OCI-LY3 (cell line): ENCODE measurements at regions not wholly inside any gene's neighbourhood (a gene's known extent, or its start where the extent isn't known, plus 50 kb on each side); places are given as distances from the start of the nearest gene placed in this dataset.

Experiments used
- H2AFZ ChIP-seq: fragments of 200-600, 300-600 bp; shearing (Covaris generic); 2 replicates; pipeline ENCODE4 v1.6.0; 2014; ENCODE audit warnings: antibody characterized with exemption, low read depth, low read length
- H3K27ac ChIP-seq: fragments of 200-600, 300-600 bp; sonication (generic); 2 replicates; pipeline ENCODE4 v1.5.1; 2014; ENCODE audit warnings: mild to moderate bottlenecking, low read length, moderate library complexity, mixed read lengths
- H3K27me3 ChIP-seq: fragments of 200-600, 300-600 bp; sonication (generic); 2 replicates; pipeline ENCODE4 v1.6.1; 2014; ENCODE audit warnings: low read depth, low read length, mixed read lengths
- H3K36me3 ChIP-seq: fragments of 200-600, 300-600 bp; sonication (generic); replicated peaks from 2 replicates; pipeline ENCODE3; 2014; ENCODE audit warnings: low read depth, low read length, mixed read lengths
- H3K4me1 ChIP-seq: fragments of 300-600, 200-600 bp; sonication (generic); 2 replicates; pipeline ENCODE4 v1.6.1; 2014; ENCODE audit warnings: low read length, mixed read lengths
- H3K4me2 ChIP-seq: fragments of 200-600, 300-600 bp; sonication (generic); 2 replicates; pipeline ENCODE4 v1.6.1; 2014; ENCODE audit warnings: low read length, mixed read lengths
- H3K4me3 ChIP-seq: fragments of 300-600, 200-600 bp; sonication (generic); 2 replicates; pipeline ENCODE4 v1.5.1; 2014; ENCODE audit warnings: antibody characterized with exemption, mild to moderate bottlenecking, low read length, moderate library complexity
- H3K79me2 ChIP-seq: fragments of 300-600, 200-600 bp; shearing (Covaris generic); 2 replicates; pipeline ENCODE4 v1.6.1; 2014; ENCODE audit warnings: mild to moderate bottlenecking, low read length, mixed read lengths
- H3K9ac ChIP-seq: fragments of 300-600, 200-600 bp; shearing (Covaris generic); 2 replicates; pipeline ENCODE4 v1.6.0; 2014; ENCODE audit warnings: mild to moderate bottlenecking, low read length, moderate library complexity
- H3K9me3 ChIP-seq: fragments of 200-600, 300-600 bp; shearing (Covaris generic); 2 replicates; pipeline ENCODE4 v1.6.1; 2014; ENCODE audit warnings: low read length, mixed read lengths; ENCODE audit not compliant: insufficient read depth
- H4K20me1 ChIP-seq: fragments of 200-600, 300-600 bp; sonication (generic); 2 replicates; pipeline ENCODE4 v1.6.1; 2016; ENCODE audit warnings: low read length, mixed read lengths; ENCODE audit not compliant: insufficient read depth
- EZH2phosphoT487 ChIP-seq: fragments of 200-600 bp; shearing (Covaris generic); IDR thresholded peaks from 2 replicates; pipeline ENCODE4 v1.6.1; 2018; ENCODE audit warnings: antibody characterized with exemption, mixed run types, low read depth
- TF ChIP-seq, protein P1 (sequence below): fragments of 200-600, 300-600 bp; sonication (generic); IDR thresholded peaks from 2 replicates; pipeline ENCODE4 v1.5.1; 2014; ENCODE audit warnings: antibody characterized with exemption, low read length, low read depth

DNA sequence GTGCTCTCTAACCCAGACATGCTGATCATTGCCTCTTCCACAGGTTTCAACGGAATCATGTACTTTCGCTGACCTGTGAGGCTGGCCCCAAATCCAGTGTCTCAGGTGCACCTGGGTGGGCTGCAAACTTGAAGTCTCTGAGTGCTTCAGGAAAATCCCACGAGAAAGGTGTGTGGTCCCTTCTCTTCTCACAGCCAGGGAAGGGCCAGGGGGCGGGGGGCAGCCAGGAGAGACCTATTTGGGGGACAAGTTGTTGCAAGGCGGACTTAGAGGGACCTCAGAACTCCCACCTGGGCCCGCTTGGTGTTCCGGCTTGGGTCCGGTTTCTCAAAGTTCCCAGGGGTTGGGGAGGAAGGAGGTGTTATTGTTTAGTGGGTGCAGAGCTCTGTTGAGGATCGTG lies 80.0 kb downstream of the HMX1 start:
- Histone ChIP-seq H3K27me3 (no peaks in the 10 kb centered on the region), H4K20me1 (no peaks in the 10 kb centered on the region), H2AFZ (no peak overlapping the region), H3K36me3 (no peaks in the 10 kb centered on the region), H3K4me1 (no peaks in the 10 kb centered on the region), H3K9me3 (no peaks in the 10 kb centered on the region), H3K4me2 (no peak overlapping the region), H3K27ac (no peak overlapping the region), H3K4me3 (no peak overlapping the region), H3K9ac (no peak overlapping the region), H3K79me2 (no peaks in the 10 kb centered on the region)
- TF ChIP-seq, protein P1, sequence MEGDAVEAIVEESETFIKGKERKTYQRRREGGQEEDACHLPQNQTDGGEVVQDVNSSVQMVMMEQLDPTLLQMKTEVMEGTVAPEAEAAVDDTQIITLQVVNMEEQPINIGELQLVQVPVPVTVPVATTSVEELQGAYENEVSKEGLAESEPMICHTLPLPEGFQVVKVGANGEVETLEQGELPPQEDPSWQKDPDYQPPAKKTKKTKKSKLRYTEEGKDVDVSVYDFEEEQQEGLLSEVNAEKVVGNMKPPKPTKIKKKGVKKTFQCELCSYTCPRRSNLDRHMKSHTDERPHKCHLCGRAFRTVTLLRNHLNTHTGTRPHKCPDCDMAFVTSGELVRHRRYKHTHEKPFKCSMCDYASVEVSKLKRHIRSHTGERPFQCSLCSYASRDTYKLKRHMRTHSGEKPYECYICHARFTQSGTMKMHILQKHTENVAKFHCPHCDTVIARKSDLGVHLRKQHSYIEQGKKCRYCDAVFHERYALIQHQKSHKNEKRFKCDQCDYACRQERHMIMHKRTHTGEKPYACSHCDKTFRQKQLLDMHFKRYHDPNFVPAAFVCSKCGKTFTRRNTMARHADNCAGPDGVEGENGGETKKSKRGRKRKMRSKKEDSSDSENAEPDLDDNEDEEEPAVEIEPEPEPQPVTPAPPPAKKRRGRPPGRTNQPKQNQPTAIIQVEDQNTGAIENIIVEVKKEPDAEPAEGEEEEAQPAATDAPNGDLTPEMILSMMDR: no peak
- no peak for TF ChIP-seq EZH2phosphoT487

DNA sequence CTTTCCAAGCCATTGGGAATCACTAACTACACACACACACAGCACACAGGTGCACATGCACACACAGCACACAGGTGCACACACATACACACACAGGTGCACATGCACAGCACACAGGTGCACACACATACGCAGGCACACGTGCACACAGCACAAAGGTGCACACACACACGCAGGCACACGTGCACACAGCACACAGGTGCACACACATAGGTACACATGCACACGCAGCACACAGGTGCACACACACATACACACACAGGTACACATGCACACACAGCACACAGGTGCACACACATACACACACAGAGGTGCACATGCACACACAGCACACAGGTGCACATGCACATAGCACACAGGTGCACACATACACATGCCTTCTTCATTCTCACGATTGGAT lies 80.9 kb downstream of the HMX1 start:
- H3K79me2 ChIP-seq: no peaks in the 10 kb centered on the region
- H3K9me3 ChIP-seq: no peaks in the 10 kb centered on the region
- H4K20me1 ChIP-seq: no peaks in the 10 kb centered on the region
- no peak overlapping the region for H3K9ac ChIP-seq
- no peak overlapping the region for H2AFZ ChIP-seq
- no peaks in the 10 kb centered on the region for H3K4me1 ChIP-seq
- no peak overlapping the region for H3K27ac ChIP-seq
- H3K27me3 ChIP-seq: no peaks in the 10 kb centered on the region
- no peaks in the 10 kb centered on the region for H3K36me3 ChIP-seq
- TF ChIP-seq EZH2phosphoT487: no peak
- TF ChIP-seq, protein P1: no peak
- H3K4me3 ChIP-seq: no peak overlapping the region
- no peak overlapping the region for H3K4me2 ChIP-seq

GRCh38 chr4:8788174-8788573 lies 83.5 kb downstream of the HMX1 start:
- Histone ChIP-seq H3K4me3 (no peak overlapping the region), H3K4me2 (no peak overlapping the region), H3K27ac (no peak overlapping the region), H3K36me3 (no peaks in the 10 kb centered on the region), H4K20me1 (no peaks in the 10 kb centered on the region), H3K9ac (no peak overlapping the region), H2AFZ (no peak overlapping the region), H3K9me3 (no peaks in the 10 kb centered on the region), H3K79me2 (no peaks in the 10 kb centered on the region), H3K4me1 (no peaks in the 10 kb centered on the region), H3K27me3 (no peaks in the 10 kb centered on the region)
- no peak for TF ChIP-seq EZH2phosphoT487
- TF ChIP-seq, protein P1: no peak

- H3K4me2 ChIP-seq: no peak overlapping the region
- H3K4me3 ChIP-seq: no peak overlapping the region
- no peaks in the 10 kb centered on the region for H3K9me3 ChIP-seq
- H3K27ac ChIP-seq: no peak overlapping the region
- no peak overlapping the region for H3K9ac ChIP-seq
- TF ChIP-seq, protein P1: no peak
- TF ChIP-seq EZH2phosphoT487: no peak
- H3K4me1 ChIP-seq: no peaks in the 10 kb centered on the region
- H3K36me3 ChIP-seq: no peaks in the 10 kb centered on the region
- H4K20me1 ChIP-seq: no peaks in the 10 kb centered on the region
- no peaks in the 10 kb centered on the region for H3K27me3 ChIP-seq
- no peaks in the 10 kb centered on the region for H3K79me2 ChIP-seq
- H2AFZ ChIP-seq: no peak overlapping the region
Observed at GRCh38 chr4:8786166-8786565, 85.5 kb downstream of the HMX1 start.
